DMS153 (cell line): ENCODE measurements at regions not wholly inside any gene's neighbourhood (a gene's known extent, or its start where the extent isn't known, plus 50 kb on each side); places are given as distances from the start of the nearest gene placed in this dataset.

Experiments used
- DNase-seq: peaks from one replicate; lab custom pipeline; 2025; lab: John Stamatoyannopoulos, UW

DNA sequence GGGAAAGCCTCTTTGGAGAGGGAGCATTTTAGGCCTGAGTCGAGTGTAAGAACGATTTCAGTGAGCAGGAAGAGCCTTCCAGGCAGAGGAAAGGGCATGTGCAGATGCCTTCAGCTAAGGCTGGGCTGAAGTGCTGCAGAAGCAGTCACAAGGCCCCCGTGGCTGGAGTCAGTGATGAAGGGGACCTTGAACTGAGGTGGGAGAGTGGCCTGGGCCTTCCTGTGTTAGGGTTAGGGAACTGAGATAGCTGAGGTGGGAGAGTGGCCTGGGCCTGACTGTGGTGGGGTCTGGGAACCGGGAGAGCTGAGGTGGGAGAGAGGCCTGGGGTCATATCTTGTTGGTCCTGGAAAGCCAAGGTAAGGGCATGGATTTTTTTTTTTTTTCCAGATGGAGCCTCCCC is 50.9 kb upstream of the ETV3 start:
- DNase-seq, result no peak
